ENCODE measurements at regions not wholly inside any gene's neighbourhood (a gene's known extent, or its start where the extent isn't known, plus 50 kb on each side); places are given as distances from the start of the nearest gene placed in this dataset.

DNA sequence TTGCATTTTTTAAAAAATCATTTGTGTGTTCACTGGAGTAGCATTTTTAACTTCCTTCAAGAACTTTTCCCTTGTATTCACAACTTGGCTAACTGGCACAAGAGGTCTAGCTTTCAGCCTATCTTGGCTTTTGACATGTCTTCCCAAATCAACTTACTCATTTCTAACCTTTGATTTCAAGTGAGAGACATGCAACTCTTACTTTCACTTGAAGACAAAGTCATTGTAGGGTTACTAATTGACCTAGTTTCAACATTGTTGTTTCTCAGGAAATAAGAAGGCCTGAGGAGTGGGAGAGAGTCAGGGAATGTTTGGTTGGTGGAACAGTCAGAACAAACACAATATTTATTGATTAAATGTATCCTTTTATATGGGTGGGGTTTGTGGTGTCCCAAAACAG lies 95.0 kb upstream of the C9orf72 start:
- Histone ChIP-seq H3K9me3 (replicated peaks; ENCODE audit: control insufficient read depth, insufficient read depth, low read length) (no peaks in the 10 kb centered on the region), H3K27ac (ENCODE audit: insufficient read depth, low read depth, low read length) (no peak overlapping the region), H3K4me3 (replicated peaks in 1 of 3; ENCODE audit: insufficient read depth in 1 of 3, low read depth in 1 of 3, low read length in 3 of 3) (no peak overlapping the region), H3K79me2 (ENCODE audit: control insufficient read depth, insufficient read depth, low read length) (no peaks in the 10 kb centered on the region), H3K4me1 (ENCODE audit: control insufficient read depth, extremely low read depth, insufficient read depth, low read length) (no peaks in the 10 kb centered on the region), H3K36me3 (ENCODE audit: control insufficient read depth in 2 of 2, extremely low read depth in 1 of 2, insufficient read depth in 2 of 2, low read length in 2 of 2) (no peaks in the 10 kb centered on the region), H3K27me3 (ENCODE audit: control insufficient read depth in 2 of 2, insufficient read depth in 2 of 2, low read length in 2 of 2) (no peaks in the 10 kb centered on the region), H4K20me1 (replicated peaks; ENCODE audit: control insufficient read depth, extremely low read depth, insufficient read depth, low read length) (no peaks in the 10 kb centered on the region), H3K4me2 (ENCODE audit: insufficient read depth, low read length) (no peak overlapping the region), H3K9me1 (replicated peaks; ENCODE audit: control insufficient read depth, extremely low read depth, insufficient read depth, low read length) (no peaks in the 10 kb centered on the region), H3K9ac (replicated peaks; ENCODE audit: extremely low read depth, insufficient read depth, low read length) (no peak overlapping the region), H2AFZ (ENCODE audit: low read depth, low read length) (no peak overlapping the region)
- FAIRE-seq (no peak), DNase-seq (ENCODE audit: low read depth, low spot score) (no peak)
- TF ChIP-seq, protein P1, sequence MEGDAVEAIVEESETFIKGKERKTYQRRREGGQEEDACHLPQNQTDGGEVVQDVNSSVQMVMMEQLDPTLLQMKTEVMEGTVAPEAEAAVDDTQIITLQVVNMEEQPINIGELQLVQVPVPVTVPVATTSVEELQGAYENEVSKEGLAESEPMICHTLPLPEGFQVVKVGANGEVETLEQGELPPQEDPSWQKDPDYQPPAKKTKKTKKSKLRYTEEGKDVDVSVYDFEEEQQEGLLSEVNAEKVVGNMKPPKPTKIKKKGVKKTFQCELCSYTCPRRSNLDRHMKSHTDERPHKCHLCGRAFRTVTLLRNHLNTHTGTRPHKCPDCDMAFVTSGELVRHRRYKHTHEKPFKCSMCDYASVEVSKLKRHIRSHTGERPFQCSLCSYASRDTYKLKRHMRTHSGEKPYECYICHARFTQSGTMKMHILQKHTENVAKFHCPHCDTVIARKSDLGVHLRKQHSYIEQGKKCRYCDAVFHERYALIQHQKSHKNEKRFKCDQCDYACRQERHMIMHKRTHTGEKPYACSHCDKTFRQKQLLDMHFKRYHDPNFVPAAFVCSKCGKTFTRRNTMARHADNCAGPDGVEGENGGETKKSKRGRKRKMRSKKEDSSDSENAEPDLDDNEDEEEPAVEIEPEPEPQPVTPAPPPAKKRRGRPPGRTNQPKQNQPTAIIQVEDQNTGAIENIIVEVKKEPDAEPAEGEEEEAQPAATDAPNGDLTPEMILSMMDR (IDR thresholded peaks at IDR 0.05; ENCODE audit: extremely low read depth in 1 of 2, insufficient read depth in 1 of 2, low read depth in 1 of 2, low read length in 2 of 2): no peak
- TF ChIP-seq EZH2 (IDR thresholded peaks at IDR 0.05; ENCODE audit: borderline replicate concordance, low read depth, low read length, severe bottlenecking): no peak
- TF ChIP-seq FOS (IDR thresholded peaks at IDR 0.05; ENCODE audit: borderline replicate concordance, insufficient read depth, low read length): no peak
- TF ChIP-seq MAX (IDR thresholded peaks at IDR 0.05; ENCODE audit: insufficient read depth, insufficient read length): no peak
- no peak for TF ChIP-seq JUN (IDR thresholded peaks at IDR 0.05; ENCODE audit: borderline replicate concordance, insufficient read depth, insufficient read length, low read depth)
- TF ChIP-seq GATA2 (IDR thresholded peaks at IDR 0.05; ENCODE audit: insufficient read depth, insufficient read length, low read depth, low read length): no peak
- no peak for TF ChIP-seq POLR2AphosphoS5 (IDR thresholded peaks at IDR 0.05; ENCODE audit: insufficient read depth, low read depth, low read length)
- TF ChIP-seq MYC (IDR thresholded peaks at IDR 0.05; ENCODE audit: low read depth, low read length): no peak
- TF ChIP-seq POLR2A (IDR thresholded peaks at IDR 0.05; ENCODE audit: low read depth, low read length): no peak
- dilution Hi-C loops (cut with MboI; ENCODE audit: extremely low pct_ligation_motif_present, low sequenced_read_pairs) (no loop called here), intact Hi-C loops (cut with micrococcal nuclease) (no loop called here)
- ChIA-PET CTCF (no interaction called here), POLR2A (no interaction called here)
- BruUV-seq (replicated peaks): no TSS peak
